Thymus (tissue), 11 donors: ENCODE measurements at regions not wholly inside any gene's neighbourhood (a gene's known extent, or its start where the extent isn't known, plus 50 kb on each side); places are given as distances from the start of the nearest gene placed in this dataset.

ENCODE experiments used
- DNase-seq, 9 donors: peaks; one replicate each; pipeline ENCODE4 v3.0.0-alpha.2; 2013; ENCODE audit warnings: low spot score in 9 of 9, low read depth in 6 of 9, missing footprints in 1 of 9
- H3K27ac ChIP-seq, 2 donors: one replicate each; pipeline ENCODE4 v1.5.1; 2013; ENCODE audit warnings: control low read depth in 1 of 2, low read depth in 1 of 2, low read length in 1 of 2, mild to moderate bottlenecking in 1 of 2, moderate library complexity in 1 of 2
- H3K27me3 ChIP-seq, 2 donors: one replicate each; pipeline ENCODE4 v1.5.1; 2013; ENCODE audit warnings: low read length in 1 of 2; ENCODE audit not compliant: control insufficient read depth in 2 of 2, insufficient read depth in 1 of 2
- H3K36me3 ChIP-seq, 2 donors: one replicate each; pipeline ENCODE4 v1.5.1; 2013; ENCODE audit warnings: low read length in 1 of 2, mild to moderate bottlenecking in 1 of 2, moderate library complexity in 1 of 2; ENCODE audit not compliant: control insufficient read depth in 2 of 2, insufficient read depth in 2 of 2
- H3K4me1 ChIP-seq, 2 donors: one replicate each; pipeline ENCODE4 v1.5.1; 2013; ENCODE audit warnings: low read length in 2 of 2; ENCODE audit not compliant: control insufficient read depth in 2 of 2, insufficient read depth in 2 of 2
- H3K4me3 ChIP-seq, 2 donors: one replicate each; pipeline ENCODE4 v1.5.1; 2013; ENCODE audit warnings: low read length in 2 of 2, control low read depth in 1 of 2, mild to moderate bottlenecking in 1 of 2
- H3K9me3 ChIP-seq, 2 donors: one replicate each; pipeline ENCODE4 v1.5.1; 2013; ENCODE audit warnings: low read length in 1 of 2, mild to moderate bottlenecking in 1 of 2; ENCODE audit not compliant: control insufficient read depth in 2 of 2, insufficient read depth in 1 of 2
- WGBS: extraction: QIAGEN DNeasy Blood & Tissue Kit; methylation state at CpG from one replicate; pipeline ENCODE4 v1.1.7; 2013; 5-methylcytosine and 5-hydroxymethylcytosine counted together
- donor health status: healthy.

GRCh38 chr11:130549393-130549999 lies 101.1 kb downstream of the ADAMTS15 start:
- WGBS = 87% methylated on average over 4 of the region's 4 CpGs
- Histone ChIP-seq H3K36me3 (no peaks in the 10 kb centered on the region), H3K4me3 (no peak overlapping the region), H3K27me3 (no peaks in the 10 kb centered on the region), H3K9me3 (no peaks in the 10 kb centered on the region), H3K27ac (no peak overlapping the region), H3K4me1 (no peaks in the 10 kb centered on the region)
- DNase-seq = no peak

- H3K27ac ChIP-seq = no peak overlapping the region
Observed at GRCh38 chr11:130550150-130550549, 101.7 kb downstream of the ADAMTS15 start.

GRCh38 chr11:130550984-130551383 lies 102.5 kb downstream of the ADAMTS15 start:
- no peak overlapping the region for H3K27ac ChIP-seq
- H3K27me3 ChIP-seq = no peaks in the 10 kb centered on the region
- H3K4me1 ChIP-seq = no peaks in the 10 kb centered on the region
- WGBS = 67% methylated on average over 4 of the region's 4 CpGs
- no peaks in the 10 kb centered on the region for H3K9me3 ChIP-seq
- H3K36me3 ChIP-seq = no peaks in the 10 kb centered on the region
- no peak for DNase-seq
- no peak overlapping the region for H3K4me3 ChIP-seq

More at GRCh38 chr11:130550150-130550549, 101.7 kb downstream of the ADAMTS15 start:
- Histone ChIP-seq H3K4me3 (no peak overlapping the region), H3K36me3 (no peaks in the 10 kb centered on the region), H3K4me1 (no peaks in the 10 kb centered on the region), H3K27me3 (no peaks in the 10 kb centered on the region), H3K9me3 (no peaks in the 10 kb centered on the region)
- DNase-seq = no peak
- 95% methylated on average over 3 of the region's 3 CpGs for WGBS

- WGBS = 96% methylated on average over 5 of the region's 5 CpGs
- DNase-seq = no peak
- H3K36me3 ChIP-seq = no peaks in the 10 kb centered on the region
- no peaks in the 10 kb centered on the region for H3K27me3 ChIP-seq
- no peak overlapping the region for H3K4me3 ChIP-seq
- H3K9me3 ChIP-seq = no peaks in the 10 kb centered on the region
- H3K4me1 ChIP-seq = no peaks in the 10 kb centered on the region
- H3K27ac ChIP-seq = no peak overlapping the region
Observed at GRCh38 chr11:130551388-130551787, 102.9 kb downstream of the ADAMTS15 start.

- no peak for DNase-seq
- H3K4me1 ChIP-seq = no peaks in the 10 kb centered on the region
- no peak overlapping the region for H3K27ac ChIP-seq
- no peaks in the 10 kb centered on the region for H3K36me3 ChIP-seq
- 86% methylated on average over 1 of the region's 1 CpG for WGBS
- no peaks in the 10 kb centered on the region for H3K27me3 ChIP-seq
- H3K9me3 ChIP-seq = no peaks in the 10 kb centered on the region
- H3K4me3 ChIP-seq = no peak overlapping the region
Observed at GRCh38 chr11:130553306-130553705, 104.9 kb downstream of the ADAMTS15 start.

- Histone ChIP-seq H3K9me3 (no peaks in the 10 kb centered on the region), H3K4me3 (no peak overlapping the region), H3K36me3 (no peaks in the 10 kb centered on the region), H3K4me1 (no peaks in the 10 kb centered on the region), H3K27ac (no peak overlapping the region), H3K27me3 (no peaks in the 10 kb centered on the region)
- DNase-seq = no peak
- 91% methylated on average over 8 of the region's 8 CpGs for WGBS
Observed at GRCh38 chr11:130554241-130555055, 106.0 kb downstream of the ADAMTS15 start.

GRCh38 chr11:130555251-130555841 lies 106.9 kb downstream of the ADAMTS15 start:
- H3K4me3 ChIP-seq = no peak overlapping the region
- H3K4me1 ChIP-seq = no peaks in the 10 kb centered on the region
- no peak overlapping the region for H3K27ac ChIP-seq
- WGBS = 96% methylated on average over 6 of the region's 6 CpGs
- no peak for DNase-seq
- H3K27me3 ChIP-seq = no peaks in the 10 kb centered on the region
- no peaks in the 10 kb centered on the region for H3K9me3 ChIP-seq
- no peaks in the 10 kb centered on the region for H3K36me3 ChIP-seq

- Histone ChIP-seq H3K4me3 (no peak overlapping the region), H3K27me3 (no peaks in the 10 kb centered on the region), H3K4me1 (no peaks in the 10 kb centered on the region), H3K9me3 (no peaks in the 10 kb centered on the region), H3K27ac (no peak overlapping the region), H3K36me3 (no peaks in the 10 kb centered on the region)
- no peak for DNase-seq
- 92% methylated on average over 14 of the region's 14 CpGs for whole genome bisulfite sequencing
Observed at GRCh38 chr11:130560000-130560780, 111.7 kb downstream of the ADAMTS15 start.

- no peak for DNase-seq
- 83% methylated on average over 1 of the region's 1 CpG for WGBS
- no peak overlapping the region for H3K4me3 ChIP-seq
- H3K4me1 ChIP-seq = no peaks in the 10 kb centered on the region
- H3K27me3 ChIP-seq = no peaks in the 10 kb centered on the region
- H3K27ac ChIP-seq = no peak overlapping the region
- H3K9me3 ChIP-seq = no peaks in the 10 kb centered on the region
- no peaks in the 10 kb centered on the region for H3K36me3 ChIP-seq
Observed at GRCh38 chr11:130560781-130561109, 112.3 kb downstream of the ADAMTS15 start.
